NCI-H524 (cell line): ENCODE measurements at regions not wholly inside any gene's neighbourhood (a gene's known extent, or its start where the extent isn't known, plus 50 kb on each side); places are given as distances from the start of the nearest gene placed in this dataset.

ENCODE experiments used
- DNase-seq, 2 experiments: peaks; one replicate each; lab custom pipeline; 2025; lab: John Stamatoyannopoulos, UW

DNA sequence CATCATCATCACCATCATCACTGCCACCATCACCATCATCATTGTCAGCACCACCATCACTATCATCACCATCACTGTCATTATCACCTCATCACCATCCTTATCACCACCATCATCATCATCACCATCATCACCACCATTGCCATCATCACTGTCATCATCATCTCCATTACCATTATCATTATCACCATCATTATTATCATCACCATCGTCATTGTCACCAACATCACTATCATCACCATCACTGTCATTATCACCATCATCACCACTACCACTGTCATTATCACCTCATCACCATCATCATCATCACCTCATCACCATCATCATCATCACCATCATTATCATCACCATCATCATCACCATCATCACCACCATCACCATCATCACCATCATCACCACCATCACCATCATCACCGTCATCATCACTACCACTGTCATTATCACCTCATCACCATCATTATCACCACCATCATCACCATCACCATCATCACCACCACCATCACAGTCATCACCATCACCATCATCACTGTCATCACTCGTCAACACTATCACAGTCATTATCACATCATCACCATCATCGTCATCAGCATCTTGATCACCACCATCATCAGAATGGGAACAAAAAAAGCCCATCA, 191.1 kb downstream of the TTLL2 start:
- no peak for DNase-seq

DNA sequence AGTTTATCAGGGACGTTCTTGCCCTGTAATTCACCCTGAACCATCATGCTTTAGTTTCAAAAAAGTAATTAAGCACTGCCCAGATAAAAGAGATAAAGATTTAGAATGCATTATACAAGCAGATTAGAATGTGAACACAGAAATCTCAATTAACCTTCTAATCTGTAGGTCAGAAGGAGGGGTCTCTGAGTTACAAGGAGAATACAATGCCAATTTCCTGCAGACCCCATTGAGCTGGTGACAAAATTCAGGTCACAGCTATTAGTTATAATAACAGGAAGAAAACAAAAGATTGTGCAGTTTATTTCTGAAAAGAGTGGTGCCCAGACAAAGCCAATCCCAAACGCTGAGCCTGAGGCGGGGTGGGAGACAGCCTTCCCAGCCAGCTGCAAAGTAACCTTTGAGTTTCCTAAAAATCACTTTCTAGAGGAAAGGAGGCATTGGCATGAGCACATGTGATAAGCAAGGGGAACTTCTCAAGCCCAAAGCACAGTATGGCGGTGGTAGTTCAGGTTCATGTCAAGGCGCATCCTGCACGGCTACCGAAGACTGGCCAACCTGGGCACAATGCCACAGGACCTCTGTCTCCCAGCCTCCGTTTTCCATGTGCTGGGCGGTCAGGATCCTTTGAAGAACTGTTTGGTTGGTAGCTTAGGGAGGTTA, 192.5 kb downstream of the TTLL2 start:
- DNase-seq = no peak

DNA sequence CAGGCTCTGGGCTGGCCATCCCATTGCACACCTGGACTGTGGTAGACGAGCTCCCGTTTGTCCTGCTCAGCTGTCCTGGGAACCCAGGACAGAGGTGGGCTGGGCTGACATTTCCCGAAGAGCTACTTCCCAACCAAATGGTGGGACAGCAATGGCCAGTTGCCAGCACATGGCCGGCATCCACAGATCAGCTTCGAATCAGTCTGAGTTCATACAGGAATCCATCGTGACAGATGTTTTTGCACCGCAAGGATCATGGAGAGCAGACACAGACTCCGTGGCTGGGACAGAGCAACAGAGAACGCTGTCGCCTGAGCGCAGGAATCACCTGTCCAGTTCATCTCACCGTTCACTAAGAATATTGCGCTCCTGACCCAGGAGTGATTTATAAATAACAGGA, 198.5 kb downstream of the TTLL2 start:
- no peak for DNase-seq

DNA sequence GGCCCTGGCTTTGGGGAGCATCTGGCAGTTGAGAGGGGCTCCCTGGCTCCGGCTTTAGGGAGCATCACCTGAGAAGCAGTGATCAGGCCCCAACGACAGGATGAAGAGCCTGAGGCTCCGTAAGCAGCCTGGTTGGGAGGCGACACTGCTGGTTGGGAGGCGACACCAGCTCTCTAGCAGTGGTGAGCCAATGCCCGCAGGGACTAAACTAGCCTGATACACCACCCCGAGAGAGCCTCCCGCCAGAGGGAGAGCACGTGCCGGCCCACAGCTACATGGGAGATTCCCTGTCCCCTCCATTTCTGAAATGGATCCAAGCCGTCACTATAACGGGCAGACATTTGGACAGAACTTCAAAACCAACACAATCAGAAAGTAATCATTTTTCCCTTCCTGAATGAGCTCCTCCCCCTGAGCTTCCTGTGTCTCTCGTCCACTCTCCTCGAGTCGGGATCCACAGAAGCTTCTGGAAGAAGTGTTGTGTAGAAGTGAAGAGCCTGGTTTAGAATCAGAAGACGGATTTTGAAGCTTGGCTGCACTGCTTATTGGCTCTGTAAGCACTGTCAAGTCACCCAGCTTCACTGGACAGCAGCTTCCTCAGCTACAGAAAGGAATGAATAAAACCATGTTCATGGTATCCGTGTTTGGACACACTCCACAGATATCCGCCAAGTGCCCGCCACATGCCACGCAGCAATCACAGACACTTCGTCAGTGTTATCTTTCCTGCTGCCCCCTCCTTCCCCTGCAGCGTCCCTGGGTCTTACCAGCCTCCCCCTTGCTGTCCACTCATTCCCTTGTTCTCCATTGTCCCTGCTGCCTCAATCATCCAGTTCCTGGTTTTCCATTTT, 199.6 kb downstream of the TTLL2 start:
- DNase-seq = no peak

DNA sequence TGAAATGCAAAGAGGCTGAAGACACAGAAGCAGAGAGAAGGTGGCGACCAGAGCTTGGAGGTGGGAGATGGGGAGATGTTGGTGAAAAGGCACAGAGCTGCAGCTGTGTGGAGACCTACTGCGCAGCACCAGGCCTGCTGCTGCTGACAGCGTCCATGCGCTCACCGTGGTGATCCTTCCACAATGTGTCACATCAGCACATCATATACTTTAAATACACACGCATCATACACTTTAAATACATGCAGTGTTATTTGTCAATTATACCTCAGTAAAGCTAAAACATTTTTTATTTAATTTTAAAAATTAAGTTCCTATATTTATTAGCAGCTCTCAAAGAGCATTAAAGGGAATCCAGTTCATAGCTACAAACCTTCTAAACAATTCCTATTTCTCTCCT, 200.9 kb downstream of the TTLL2 start:
- no peak for DNase-seq

DNA sequence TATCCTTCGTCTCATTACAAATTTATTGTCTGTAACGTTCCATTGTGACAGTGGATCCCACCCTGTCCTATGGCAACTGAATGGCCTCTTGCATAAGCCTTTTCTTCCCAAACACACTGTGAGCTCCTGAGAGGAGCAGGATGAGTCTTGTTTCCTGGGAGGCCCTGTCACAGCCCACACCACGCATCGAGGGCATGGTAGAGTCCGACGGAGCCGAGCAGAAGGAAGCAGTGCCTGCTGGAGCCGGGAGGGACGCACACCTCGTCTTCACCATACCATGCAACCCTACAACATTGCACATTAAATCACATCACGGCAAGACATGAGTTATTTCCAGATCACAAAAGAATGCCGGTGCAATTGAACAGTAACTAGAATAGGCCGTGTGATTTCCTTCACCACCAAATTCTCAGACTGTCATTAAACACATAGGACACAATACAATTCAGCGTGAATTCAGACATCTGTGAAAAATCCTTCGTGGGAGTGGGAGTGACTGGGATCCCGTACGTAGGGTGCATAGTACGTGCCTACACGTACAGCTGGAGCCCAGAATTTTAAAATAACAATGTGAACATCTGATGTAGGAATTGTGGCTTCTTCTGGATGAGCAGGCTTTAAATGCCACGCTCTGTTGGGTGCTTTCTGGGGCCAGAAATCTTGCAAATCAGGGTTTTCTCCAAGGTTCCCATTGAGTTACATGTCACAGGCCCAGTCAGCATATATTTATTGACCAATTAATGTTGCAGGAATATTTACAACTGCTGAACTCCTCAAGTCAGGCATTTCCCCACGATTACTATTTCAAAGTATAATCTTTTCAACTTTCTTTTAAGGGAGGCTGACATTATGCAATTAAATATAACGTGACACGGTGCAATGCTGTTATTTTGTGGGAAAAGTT, 201.8 kb downstream of the TTLL2 start:
- DNase-seq = no peak

DNA sequence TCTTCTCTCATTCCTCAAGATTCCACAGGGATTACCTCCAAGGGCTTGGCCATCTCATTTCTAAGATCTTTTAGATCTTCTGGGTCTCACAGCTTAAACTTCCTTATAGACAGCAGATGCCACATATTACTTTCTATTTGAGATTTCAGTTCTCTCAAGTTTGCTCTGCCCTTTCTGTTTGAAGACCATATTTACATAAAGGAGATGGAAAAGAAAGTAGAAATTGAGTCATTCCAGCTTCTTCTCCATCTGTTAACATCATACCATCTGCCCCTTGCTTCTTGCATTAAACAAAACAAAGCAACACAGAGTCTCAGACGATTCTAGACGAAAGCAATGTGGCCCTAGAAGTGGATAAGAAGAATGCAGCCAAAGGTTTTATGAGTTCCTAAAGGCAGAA, 203.4 kb downstream of the TTLL2 start:
- DNase-seq = peak in 1 of 2 experiments; percentile 77

DNA sequence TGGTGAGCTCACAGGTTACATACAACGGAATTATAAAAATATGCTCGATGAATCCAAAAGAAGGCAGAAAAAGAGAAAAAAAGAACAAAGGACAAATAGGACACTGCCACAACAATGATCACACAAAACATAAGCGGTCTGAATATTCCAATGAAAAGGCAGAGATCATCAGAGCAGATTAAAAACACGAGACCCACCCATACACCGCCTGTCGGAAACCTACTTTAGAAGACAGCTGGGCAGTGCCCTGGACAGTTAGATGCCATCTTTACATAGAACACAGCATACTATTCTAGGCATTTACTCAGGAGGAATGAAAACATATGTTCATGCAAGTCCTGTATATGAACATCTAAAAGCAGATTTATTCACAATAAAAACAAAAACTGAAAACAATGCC, 204.1 kb downstream of the TTLL2 start:
- DNase-seq = peak in 1 of 2 experiments; percentile 62

DNA sequence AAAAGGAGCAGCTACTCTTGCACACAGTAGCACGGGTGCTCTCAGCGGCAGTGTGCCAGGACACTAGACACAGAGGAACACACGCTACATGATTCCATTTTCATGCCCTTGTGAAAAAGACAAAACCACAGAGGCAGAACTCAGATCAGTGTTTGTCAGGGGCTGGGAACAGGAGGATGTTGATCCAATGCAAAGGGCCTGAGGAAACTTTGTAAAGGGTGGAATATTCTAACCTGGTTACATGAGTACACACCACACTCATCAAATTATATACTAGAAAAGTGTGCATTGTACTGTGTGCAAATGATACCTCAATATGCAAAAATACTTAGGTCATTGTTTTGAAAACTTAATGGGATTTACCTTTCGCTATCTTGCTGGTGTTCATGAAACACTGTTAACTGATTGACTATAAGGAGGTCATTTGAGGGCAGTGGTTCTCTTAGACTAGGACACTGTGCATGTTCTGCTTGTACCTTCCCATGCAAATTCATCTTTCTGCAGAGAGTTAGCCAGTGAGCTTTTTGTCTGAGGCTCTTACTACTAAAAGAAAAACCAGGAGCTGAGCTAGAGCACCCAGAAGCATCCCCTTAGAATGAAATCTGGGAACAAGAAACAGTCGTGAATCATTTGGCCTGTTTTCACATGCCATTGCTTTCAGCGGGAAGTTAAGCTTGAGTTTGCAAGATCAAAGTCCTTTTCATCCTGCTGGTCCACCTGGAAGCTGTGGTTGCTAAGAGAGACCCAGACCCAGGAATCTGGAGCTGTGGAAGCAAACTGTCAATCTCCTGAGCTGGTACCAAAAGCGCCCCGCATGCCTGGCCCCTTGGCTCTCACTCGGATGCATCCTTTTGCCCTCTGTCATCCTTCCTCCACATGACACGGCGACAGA, 204.8 kb downstream of the TTLL2 start:
- DNase-seq = no peak

DNA sequence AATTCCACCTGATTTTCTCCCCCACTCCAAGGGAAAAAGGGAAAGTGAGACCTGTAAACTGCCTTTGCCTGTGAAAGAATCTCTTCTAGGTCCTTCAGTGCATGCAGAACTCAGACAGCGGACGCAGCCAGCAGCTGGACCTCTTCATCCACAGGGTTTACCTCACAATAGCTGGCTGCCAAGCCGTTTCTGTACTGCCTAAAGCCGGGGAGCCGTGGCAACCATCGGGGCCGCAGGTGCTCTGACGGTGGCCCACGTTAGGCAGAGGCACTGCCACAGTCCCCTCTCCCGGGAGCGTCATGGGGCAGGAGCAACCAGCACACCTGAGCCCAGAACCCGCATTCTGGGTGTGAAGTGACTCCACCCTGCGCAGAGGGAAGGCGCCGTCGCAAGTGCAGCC, 206.1 kb downstream of the TTLL2 start:
- DNase-seq = peak in 1 of 2 experiments; percentile 25

DNA sequence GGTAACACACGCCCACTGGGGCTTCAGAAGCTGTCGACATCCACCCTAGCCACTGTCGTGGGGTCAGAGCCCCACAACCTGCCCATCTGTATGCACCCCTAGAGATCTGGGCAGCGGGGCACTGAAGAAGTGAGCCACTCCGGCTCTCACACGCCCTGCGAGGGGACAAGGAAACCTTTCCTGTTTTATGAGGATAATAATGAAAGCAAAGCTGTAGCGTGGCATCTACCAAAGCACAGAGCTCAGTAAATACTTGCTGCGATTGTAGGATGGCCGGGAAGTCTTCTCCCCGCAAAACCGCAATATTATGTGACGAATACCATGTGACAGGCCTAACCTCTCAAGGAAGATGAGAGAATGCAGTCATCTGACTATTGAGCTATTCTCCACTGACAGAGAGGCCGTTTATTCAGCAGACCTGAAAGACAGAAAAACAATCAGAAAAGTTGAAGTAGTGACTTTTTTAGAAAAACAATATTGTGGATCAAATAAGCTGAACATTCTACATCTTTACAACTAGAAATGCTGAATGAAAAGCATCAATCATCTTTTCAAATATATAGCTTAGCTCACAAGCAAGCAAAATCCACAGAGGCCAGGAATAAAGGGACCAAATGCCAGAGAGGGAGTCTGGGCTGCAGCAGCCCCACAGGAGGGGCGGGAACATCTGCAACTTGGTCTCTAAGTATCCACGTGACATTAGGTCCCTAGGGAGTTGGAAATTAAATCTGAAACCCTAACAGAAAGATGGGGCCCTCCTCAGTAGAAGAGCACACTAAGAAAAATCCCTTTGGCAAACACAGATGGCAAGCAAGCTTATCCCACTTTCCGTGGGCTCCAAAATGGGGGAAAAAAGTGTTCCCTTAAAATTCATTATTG, 207.8 kb downstream of the TTLL2 start:
- DNase-seq = peak; percentile 99 to 100

DNA sequence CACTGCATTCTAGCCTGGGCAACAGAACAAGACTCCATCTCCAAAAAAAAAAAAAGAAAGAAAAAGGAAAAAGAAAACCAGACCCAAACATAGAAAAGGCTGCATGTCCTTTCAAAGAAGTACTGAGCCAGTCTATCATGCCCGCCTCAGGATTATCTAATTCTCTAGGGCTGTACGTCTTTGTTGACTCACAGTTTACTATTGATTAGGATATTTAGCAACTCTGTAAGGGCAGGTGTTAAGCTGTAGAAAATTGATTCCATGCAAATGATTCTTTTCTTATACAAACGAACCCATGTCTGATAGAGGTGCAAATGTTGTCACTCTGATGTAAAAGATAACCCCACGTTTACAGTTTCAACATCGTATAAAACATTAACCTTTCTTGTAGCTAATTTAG, 209.0 kb downstream of the TTLL2 start:
- DNase-seq = no peak

DNA sequence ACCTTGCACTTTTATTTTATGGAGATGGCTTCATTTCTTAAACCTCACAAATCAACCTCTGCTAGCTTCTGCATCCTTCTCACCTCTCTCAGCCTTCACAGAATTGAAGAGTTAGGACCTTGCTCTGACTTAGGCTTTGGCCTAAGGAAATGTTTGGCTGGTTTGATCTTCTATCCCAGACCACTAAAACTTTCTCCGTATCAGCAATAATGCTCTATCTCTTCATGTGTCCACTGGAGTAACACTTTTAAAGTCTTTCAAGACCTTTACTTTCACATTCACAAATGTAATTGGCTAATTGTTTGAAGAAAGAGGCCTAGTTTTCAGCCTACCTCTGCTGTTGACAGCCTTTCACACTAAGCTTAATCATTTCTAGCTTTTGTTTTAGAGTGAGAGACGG, 212.9 kb downstream of the TTLL2 start:
- no peak for DNase-seq

DNA sequence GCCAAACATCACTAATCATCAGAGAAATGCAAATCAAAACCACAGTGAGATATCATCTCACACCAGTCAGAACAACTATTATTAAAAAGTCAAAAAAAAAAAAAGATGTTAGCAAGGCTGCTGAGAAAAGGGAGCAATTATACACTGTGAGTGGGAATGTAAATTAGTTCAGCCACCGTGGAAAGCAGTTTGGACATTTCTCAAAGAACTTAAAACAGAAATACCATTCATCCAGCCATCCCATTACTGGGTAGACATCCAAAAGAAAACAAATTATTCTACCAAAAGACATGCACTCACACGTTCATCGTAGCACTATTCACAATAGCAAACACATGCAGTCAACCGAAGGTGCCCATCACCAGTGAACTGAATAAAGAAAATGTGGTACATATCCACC, 213.9 kb downstream of the TTLL2 start:
- DNase-seq = no peak

DNA sequence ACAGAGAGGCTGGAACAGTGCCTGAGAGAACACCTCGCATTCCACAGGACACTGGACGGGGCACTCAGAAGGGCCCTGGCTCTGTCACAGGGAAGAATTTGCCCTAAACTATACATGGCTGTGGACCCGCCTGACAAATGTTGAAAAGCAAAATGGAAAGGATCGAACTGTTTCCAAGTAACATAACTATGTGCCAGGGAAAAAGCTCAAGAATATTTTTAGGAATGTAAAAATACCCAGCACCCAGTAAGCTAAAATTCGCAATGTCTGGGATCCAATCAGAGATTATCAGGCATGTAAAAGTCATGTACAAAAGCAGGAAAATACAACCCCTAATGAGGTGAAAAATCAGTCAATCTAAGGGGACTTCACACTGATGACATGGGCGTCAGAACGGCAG, 215.9 kb downstream of the TTLL2 start:
- DNase-seq = no peak

DNA sequence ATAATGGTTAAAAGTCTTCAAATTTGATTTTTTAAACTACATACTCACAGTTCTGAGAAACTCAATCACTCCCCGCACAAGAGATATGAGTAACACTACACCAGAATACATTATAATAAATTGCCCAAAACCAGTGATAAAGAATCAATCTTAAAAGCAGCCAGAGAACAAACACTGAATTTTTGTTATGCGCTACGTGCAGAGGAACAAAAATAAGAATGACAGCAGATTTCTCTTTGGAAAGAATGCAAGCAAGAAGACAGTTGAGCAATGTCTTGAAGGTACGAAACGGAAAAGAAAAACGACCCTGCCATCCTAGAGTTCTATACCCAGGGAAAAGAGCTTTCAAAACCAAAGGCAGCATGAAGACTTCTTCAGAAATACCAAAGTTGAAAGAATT, 216.7 kb downstream of the TTLL2 start:
- no peak for DNase-seq

DNA sequence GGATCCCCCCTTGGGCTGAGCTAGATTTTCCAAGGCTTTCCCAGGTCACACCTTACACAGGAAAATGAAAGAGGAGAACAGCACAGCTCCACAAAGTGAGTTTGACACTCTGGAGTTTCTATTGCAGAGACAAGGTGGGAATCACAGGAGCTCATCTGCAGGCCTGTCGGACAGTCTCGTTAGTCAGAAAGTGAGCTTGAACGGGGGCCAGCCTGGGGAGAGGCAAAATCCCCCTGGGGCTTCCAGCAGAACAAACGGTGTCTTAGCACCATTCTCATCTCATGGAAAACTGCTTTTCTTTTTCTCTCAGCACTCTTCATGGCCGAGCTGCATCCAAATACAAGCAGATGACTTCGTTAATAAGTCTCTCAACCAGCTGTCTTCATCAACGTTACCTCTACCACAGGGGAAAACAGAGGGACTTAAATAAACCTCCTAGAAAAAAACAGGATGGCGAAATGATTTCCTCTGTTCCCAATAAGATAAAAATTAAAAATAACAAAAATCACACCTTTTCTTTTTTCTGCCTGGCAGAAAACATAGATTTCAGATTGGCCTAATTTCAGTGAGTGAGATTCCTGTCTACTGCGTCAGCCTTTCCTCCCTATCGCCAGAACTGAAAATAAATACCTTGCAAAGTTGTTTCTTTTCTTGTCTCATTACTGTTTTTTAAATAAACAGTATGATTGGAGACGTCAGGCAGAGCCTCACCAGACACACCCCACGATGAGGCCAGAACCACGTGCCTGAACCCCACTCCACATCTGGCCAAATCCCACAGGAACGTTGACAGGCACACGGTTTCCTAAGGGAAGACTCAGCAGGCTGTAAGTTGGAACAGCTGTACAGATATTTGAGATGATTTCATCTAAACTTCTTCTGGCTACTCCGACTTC, 219.0 kb downstream of the TTLL2 start:
- peak in 1 of 2 experiments; percentile 74 for DNase-seq

DNA sequence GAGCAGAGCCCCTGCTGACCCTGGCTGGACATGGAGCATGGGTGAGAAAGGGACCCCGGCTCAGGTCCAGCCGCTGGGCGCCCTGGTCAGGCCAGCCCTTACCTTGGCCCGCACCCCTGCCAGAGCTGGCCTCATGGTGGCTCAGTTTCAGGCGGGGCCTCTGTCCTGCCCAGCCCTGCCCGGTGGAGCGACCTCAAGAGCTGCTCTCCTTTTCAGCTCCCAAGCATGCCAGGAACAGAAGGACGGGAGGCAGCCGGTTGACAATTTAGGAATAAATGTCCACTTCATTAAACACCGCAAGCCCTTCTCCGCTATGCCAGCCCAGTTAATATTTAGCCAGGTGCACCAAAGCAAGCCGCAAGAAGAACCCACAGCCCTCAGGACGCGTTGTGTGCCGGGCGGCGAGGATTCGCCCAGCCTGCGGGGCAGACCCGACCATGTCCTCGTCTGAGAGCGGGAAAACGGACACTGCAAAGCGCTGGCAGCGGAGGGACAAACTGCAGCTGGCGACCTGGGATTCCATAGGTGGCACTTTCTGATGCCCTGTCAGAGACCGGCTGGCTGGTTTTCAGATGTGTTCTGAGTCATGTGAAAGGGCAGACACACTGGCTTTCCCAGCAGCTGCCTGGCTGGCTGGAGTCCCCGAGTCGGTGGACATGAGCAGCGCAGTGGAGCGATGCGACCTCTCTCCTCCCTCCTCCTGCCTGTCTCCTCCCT, 221.9 kb downstream of the TTLL2 start:
- DNase-seq = no peak
